HCT116 (cell line): ENCODE measurements at regions not wholly inside any gene's neighbourhood (a gene's known extent, or its start where the extent isn't known, plus 50 kb on each side); places are given as distances from the start of the nearest gene placed in this dataset.

Experiments used
- ATAC-seq: fragments of 200-7000 bp; cut with Tn5 transposase; 2 replicates; pipeline ENCODE4 v1.9.1; 2020; ENCODE audit warnings: mild to moderate bottlenecking, moderate library complexity
- BruUV-seq: library from RNA; stranded (reverse); fragments of 400-500 nt; replicated peaks from 2 replicates; lab custom pipeline; 2021; lab: Mats Ljungman, UMichigan
- CTCF ChIA-PET: fragments of 300-600 bp; sonication (Branson Sonifier 250); formaldehyde crosslinking; loops from one replicate; lab custom pipeline; 2021; ENCODE audit warnings: antibody characterized with exemption; lab: Charles Lee
- POLR2A ChIA-PET: fragments of 300-600, 350-600 bp; sonication (Branson Sonifier 250); formaldehyde crosslinking; loops from one replicate; lab custom pipeline; 2021; ENCODE audit warnings: antibody characterized with exemption; lab: Charles Lee
- RAD21 ChIA-PET, 2 experiments: fragments of 300-600 bp; sonication (Branson Sonifier 250); formaldehyde crosslinking; loops; one replicate each; lab custom pipeline; 2023; ENCODE audit warnings: low total read pairs in 2 of 2; ENCODE audit not compliant: uncharacterized antibody in 2 of 2, unreplicated experiment in 2 of 2, low non-redundant PET in 1 of 2; lab: Charles Lee
- DNase-seq: peaks from one replicate; pipeline ENCODE4 v3.0.0-alpha.2; 2010; ENCODE audit warnings: low read depth, low spot score
- H2AFZ ChIP-seq: fragments of 200-600 bp; shearing (Covaris generic), sonication (generic); 2 replicates; pipeline ENCODE4 v1.6.1; 2017; ENCODE audit warnings: low read depth, mixed run types, mixed read lengths, antibody characterized with exemption, low read length; ENCODE audit not compliant: poor library complexity, severe bottlenecking
- H3K27ac ChIP-seq: 2 replicates; pipeline ENCODE4 v1.5.1; 2012; ENCODE audit warnings: low read depth, low read length
- H3K27me3 ChIP-seq: fragments of 200-600 bp; sonication (generic); 2 replicates; pipeline ENCODE4 v1.6.1; 2016; ENCODE audit warnings: mixed run types, low read length, mixed read lengths; ENCODE audit not compliant: insufficient read depth
- H3K36me3 ChIP-seq, 2 experiments: fragments of 200-500 bp in 1 of 2; fragments of 200-600 bp in 1 of 2; sonication (Bioruptor generic) in 1 of 2; sonication (generic) in 1 of 2; 2 replicates each; pipeline versions ENCODE4 v1.5.1 to v1.6.1; 2014 to 2016; ENCODE audit warnings: low read length in 2 of 2, inconsistent platforms in 1 of 2, mixed read lengths in 1 of 2, mixed run types in 1 of 2; ENCODE audit not compliant: insufficient read depth in 2 of 2, control insufficient read depth in 1 of 2
- H3K4me1 ChIP-seq, 2 experiments: fragments of 200-600 bp in 1 of 2; sonication (generic) in 1 of 2; 2 replicates each; pipeline versions ENCODE4 v1.5.1 to v1.6.1; 2012 to 2017; ENCODE audit warnings: low read length in 2 of 2, inconsistent platforms in 1 of 2, mild to moderate bottlenecking in 1 of 2, mixed read lengths in 1 of 2, mixed run types in 1 of 2, moderate library complexity in 1 of 2; ENCODE audit not compliant: insufficient read depth in 2 of 2, control insufficient read depth in 1 of 2
- H3K4me2 ChIP-seq: fragments of 200-600 bp; sonication (generic); 2 replicates; pipeline ENCODE4 v1.6.1; 2017; ENCODE audit warnings: mixed run types, low read length, mixed read lengths
- H3K4me3 ChIP-seq, 2 experiments: fragments of 200-600 bp in 1 of 2; sonication (generic) in 1 of 2; replicated peaks in 1 of 2; 2 replicates each; pipeline ENCODE4 v1.5.1; 2011 to 2016; ENCODE audit warnings: low read length in 2 of 2, control low read depth in 1 of 2, low read depth in 1 of 2, mild to moderate bottlenecking in 1 of 2, mixed read lengths in 1 of 2, mixed run types in 1 of 2
- H3K79me2 ChIP-seq: fragments of 200-600 bp; sonication (generic); 2 replicates; pipeline ENCODE4 v1.6.1; 2017; ENCODE audit warnings: mild to moderate bottlenecking, mixed run types, low read length, moderate library complexity, mixed read lengths; ENCODE audit not compliant: insufficient read depth
- H3K9ac ChIP-seq: fragments of 200-600 bp; sonication (generic); 2 replicates; pipeline ENCODE4 v1.6.1; 2016; ENCODE audit warnings: low read length, mixed read lengths
- H3K9me2 ChIP-seq: fragments of 200-600 bp; sonication (generic), shearing (Covaris generic); 2 replicates; pipeline ENCODE4 v1.6.1; 2017; ENCODE audit warnings: mixed run types, mild to moderate bottlenecking, moderate library complexity; ENCODE audit not compliant: insufficient read depth
- H3K9me3 ChIP-seq, 2 experiments: fragments of 200-500 bp in 1 of 2; fragments of 200-600 bp in 1 of 2; sonication (Bioruptor generic) in 1 of 2; sonication (generic) in 1 of 2; 2 replicates each; pipeline ENCODE4 v1.6.1; 2014 to 2017; ENCODE audit warnings: low read length in 2 of 2, mixed read lengths in 2 of 2, inconsistent platforms in 1 of 2, low read depth in 1 of 2, mild to moderate bottlenecking in 1 of 2, mixed run types in 1 of 2, moderate library complexity in 1 of 2; ENCODE audit not compliant: control insufficient read depth in 1 of 2, insufficient read depth in 1 of 2
- H4K20me1 ChIP-seq: fragments of 200-600 bp; sonication (generic), shearing (Covaris generic); 2 replicates; pipeline ENCODE4 v1.6.1; 2017; ENCODE audit warnings: mixed run types, mild to moderate bottlenecking, moderate library complexity; ENCODE audit not compliant: insufficient read depth
- CBX3 ChIP-seq: IDR thresholded peaks from 2 replicates; pipeline ENCODE4 v1.6.1; 2012; ENCODE audit warnings: low read depth
- EGR1 ChIP-seq: IDR thresholded peaks from 2 replicates; pipeline ENCODE4 v1.6.1; 2012; ENCODE audit warnings: low read depth
- ELF1 ChIP-seq: IDR thresholded peaks from 2 replicates; pipeline ENCODE4 v1.6.1; 2012; ENCODE audit warnings: low read depth, borderline replicate concordance
- EZH2 ChIP-seq: fragments of 200-600 bp; sonication (generic); IDR thresholded peaks from 2 replicates; pipeline ENCODE4 v1.6.1; 2017; ENCODE audit warnings: antibody characterized with exemption, mixed run types
- EZH2phosphoT487 ChIP-seq: fragments of 200-600 bp; IDR thresholded peaks from 2 replicates; pipeline ENCODE4 v1.6.1; 2018; ENCODE audit warnings: antibody characterized with exemption, borderline replicate concordance
- JUND ChIP-seq: IDR thresholded peaks from 2 replicates; pipeline ENCODE4 v1.6.1; 2012
- POLR2A ChIP-seq: IDR thresholded peaks from 2 replicates; pipeline ENCODE4 v1.7.0; 2011; ENCODE audit warnings: borderline replicate concordance; ENCODE audit not compliant: insufficient read depth, insufficient read length; ENCODE audit errors: extremely low read depth
- POLR2AphosphoS5 ChIP-seq: IDR thresholded peaks from 2 replicates; pipeline ENCODE4 v1.6.1; 2011; ENCODE audit warnings: mild to moderate bottlenecking, low read depth, low read length, moderate library complexity
- SIN3A ChIP-seq: IDR thresholded peaks from 2 replicates; pipeline ENCODE4 v1.6.1; 2012; ENCODE audit warnings: low read depth
- SP1 ChIP-seq: IDR thresholded peaks from 2 replicates; pipeline ENCODE4 v1.6.1; 2012; ENCODE audit warnings: low read depth
- TCF7L2 ChIP-seq: IDR thresholded peaks from 2 replicates; pipeline ENCODE4 v1.7.0; 2011; ENCODE audit warnings: borderline replicate concordance, inconsistent platforms; ENCODE audit not compliant: insufficient read depth, insufficient read length; ENCODE audit errors: extremely low read depth
- YY1 ChIP-seq: IDR thresholded peaks from 2 replicates; pipeline ENCODE4 v1.6.1; 2011; ENCODE audit warnings: low read length, low read depth, moderate library complexity, mild to moderate bottlenecking; ENCODE audit not compliant: insufficient replicate concordance; ENCODE audit errors: extremely low read depth
- ZFX ChIP-seq: fragments of 450-650 bp; IDR thresholded peaks from 2 replicates; pipeline ENCODE4 v1.6.1; 2017
- ZNF274 ChIP-seq: fragments of 200-500 bp; sonication (Bioruptor generic); IDR thresholded peaks from 2 replicates; pipeline ENCODE4 v1.6.1; 2014; ENCODE audit warnings: mild to moderate bottlenecking, low read depth, low read length, inconsistent platforms
- intact Hi-C: fragments of 100-400 bp; cut with micrococcal nuclease; formaldehyde crosslinking; loops from 2 replicates; pipeline ENCODE4 v1.10.0; 2022
- TF ChIP-seq, protein P1 (sequence below), 3 experiments: fragments of 200-600 bp in 1 of 3; sonication (generic) in 1 of 3; IDR thresholded peaks in 2 of 3; conservative IDR thresholded peaks in 1 of 3; 2 replicates each; pipeline ENCODE4 v1.5.1; 2012 to 2017; ENCODE audit warnings: low read depth in 2 of 3, low read length in 2 of 3, antibody characterized with exemption in 1 of 3, borderline replicate concordance in 1 of 3, control low read depth in 1 of 3, mild to moderate bottlenecking in 1 of 3, mixed read lengths in 1 of 3, mixed run types in 1 of 3, moderate library complexity in 1 of 3; ENCODE audit not compliant: insufficient read depth in 1 of 3
- TF ChIP-seq, protein P2 (sequence below): IDR thresholded peaks from 2 replicates; pipeline ENCODE4 v1.6.1; 2012
- TF ChIP-seq, protein P3 (sequence below): IDR thresholded peaks from 2 replicates; pipeline ENCODE4 v1.6.1; 2012

DNA sequence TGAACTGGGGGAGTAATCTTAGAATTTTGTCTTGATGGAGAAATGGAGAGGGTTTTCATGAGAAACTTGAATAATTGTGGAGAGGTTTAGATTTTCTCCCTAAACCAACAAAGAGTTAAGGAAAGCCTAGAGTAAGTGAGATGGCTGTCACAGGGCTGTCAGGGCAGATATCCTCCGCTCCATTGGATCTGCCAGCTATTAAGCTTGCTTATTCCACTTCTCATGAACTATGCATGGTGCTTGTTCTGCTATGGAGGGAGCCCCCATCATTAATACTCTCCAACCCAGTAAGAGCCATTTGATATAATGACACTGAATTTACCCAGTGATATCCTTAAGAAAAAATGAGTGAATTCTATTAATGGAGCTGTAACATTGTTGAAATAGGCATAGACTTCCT is 342.8 kb upstream of the MTNR1B start:
- H4K20me1 ChIP-seq = no peaks in the 10 kb centered on the region
- H3K9ac ChIP-seq = no peak overlapping the region
- H3K4me2 ChIP-seq = no peak overlapping the region
- H3K4me3 ChIP-seq = no peak overlapping the region
- no peak for ATAC-seq
- no peaks in the 10 kb centered on the region for H3K79me2 ChIP-seq
- no peak overlapping the region for H3K27ac ChIP-seq
- ChIA-PET POLR2A (no interaction called here), CTCF (no interaction called here), RAD21 (no interaction called here)
- BruUV-seq = no TSS peak
- H3K4me1 ChIP-seq = no peaks in the 10 kb centered on the region
- no peaks in the 10 kb centered on the region for H3K9me2 ChIP-seq
- DNase-seq = no peak
- TF ChIP-seq YY1 = no peak
- TF ChIP-seq, protein P1, sequence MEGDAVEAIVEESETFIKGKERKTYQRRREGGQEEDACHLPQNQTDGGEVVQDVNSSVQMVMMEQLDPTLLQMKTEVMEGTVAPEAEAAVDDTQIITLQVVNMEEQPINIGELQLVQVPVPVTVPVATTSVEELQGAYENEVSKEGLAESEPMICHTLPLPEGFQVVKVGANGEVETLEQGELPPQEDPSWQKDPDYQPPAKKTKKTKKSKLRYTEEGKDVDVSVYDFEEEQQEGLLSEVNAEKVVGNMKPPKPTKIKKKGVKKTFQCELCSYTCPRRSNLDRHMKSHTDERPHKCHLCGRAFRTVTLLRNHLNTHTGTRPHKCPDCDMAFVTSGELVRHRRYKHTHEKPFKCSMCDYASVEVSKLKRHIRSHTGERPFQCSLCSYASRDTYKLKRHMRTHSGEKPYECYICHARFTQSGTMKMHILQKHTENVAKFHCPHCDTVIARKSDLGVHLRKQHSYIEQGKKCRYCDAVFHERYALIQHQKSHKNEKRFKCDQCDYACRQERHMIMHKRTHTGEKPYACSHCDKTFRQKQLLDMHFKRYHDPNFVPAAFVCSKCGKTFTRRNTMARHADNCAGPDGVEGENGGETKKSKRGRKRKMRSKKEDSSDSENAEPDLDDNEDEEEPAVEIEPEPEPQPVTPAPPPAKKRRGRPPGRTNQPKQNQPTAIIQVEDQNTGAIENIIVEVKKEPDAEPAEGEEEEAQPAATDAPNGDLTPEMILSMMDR (IDR thresholded peaks at IDR 0.05 in 2 of 3, conservative IDR thresholded peaks at IDR 0.05 in 1 of 3; ENCODE audit: borderline replicate concordance in 1 of 3, insufficient read depth in 1 of 3, low read depth in 2 of 3, low read length in 2 of 3) = no peak
- no peak for TF ChIP-seq SIN3A
- TF ChIP-seq, protein P2, sequence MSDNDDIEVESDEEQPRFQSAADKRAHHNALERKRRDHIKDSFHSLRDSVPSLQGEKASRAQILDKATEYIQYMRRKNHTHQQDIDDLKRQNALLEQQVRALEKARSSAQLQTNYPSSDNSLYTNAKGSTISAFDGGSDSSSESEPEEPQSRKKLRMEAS = no peak
- TF ChIP-seq ZNF274 = no peak
- no peak for TF ChIP-seq TCF7L2
- no peak for TF ChIP-seq EGR1
- TF ChIP-seq POLR2AphosphoS5 = no peak
- TF ChIP-seq SP1 = no peak
- no peak for TF ChIP-seq ELF1
- no peak for TF ChIP-seq POLR2A
- TF ChIP-seq ZFX = no peak
- TF ChIP-seq, protein P3, sequence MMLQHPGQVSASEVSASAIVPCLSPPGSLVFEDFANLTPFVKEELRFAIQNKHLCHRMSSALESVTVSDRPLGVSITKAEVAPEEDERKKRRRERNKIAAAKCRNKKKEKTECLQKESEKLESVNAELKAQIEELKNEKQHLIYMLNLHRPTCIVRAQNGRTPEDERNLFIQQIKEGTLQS = no peak
- TF ChIP-seq CBX3 = no peak
- TF ChIP-seq EZH2 = no peak
- no peak for TF ChIP-seq JUND
- TF ChIP-seq EZH2phosphoT487 = no peak
- H3K36me3 ChIP-seq = no peaks in the 10 kb centered on the region
- intact Hi-C loops = no loop called here
- H2AFZ ChIP-seq = no peak overlapping the region
- H3K27me3 ChIP-seq = no peaks in the 10 kb centered on the region
- H3K9me3 ChIP-seq = no peaks in the 10 kb centered on the region
